CD14-positive monocyte (primary cell): ENCODE measurements at regions not wholly inside any gene's neighbourhood (a gene's known extent, or its start where the extent isn't known, plus 50 kb on each side); places are given as distances from the start of the nearest gene placed in this dataset.

Experiments used
- DNase-seq, 3 donors: peaks; one replicate each; pipeline ENCODE4 v3.0.0-alpha.2; 2011 to 2022
- H2AFZ ChIP-seq: 2 replicates; pipeline ENCODE4 v1.6.0; 2012; ENCODE audit warnings: mild to moderate bottlenecking, low read depth, low read length, inconsistent platforms; ENCODE audit not compliant: insufficient read depth, poor library complexity, severe bottlenecking
- H3K27ac ChIP-seq, 2 donors: 1 replicate in 1 of 2; 2 replicates in 1 of 2; pipeline ENCODE4 v1.5.1; 2012 to 2013; ENCODE audit warnings: low read length in 2 of 2, control low read depth in 1 of 2, inconsistent platforms in 1 of 2, low read depth in 1 of 2, mild to moderate bottlenecking in 1 of 2
- H3K27me3 ChIP-seq, 2 donors: one replicate each; pipeline versions ENCODE4 v1.6.0 to v1.6.1; 2011 to 2013; ENCODE audit warnings: low read length in 2 of 2; ENCODE audit not compliant: control insufficient read depth in 2 of 2, insufficient read depth in 2 of 2
- H3K36me3 ChIP-seq, 2 donors: replicated peaks in 1 of 2; 1 replicate in 1 of 2; 2 replicates in 1 of 2; pipeline versions ENCODE4 v1.5.1 to v1.6.1; 2012 to 2013; ENCODE audit warnings: low read length in 2 of 2, control low read depth in 1 of 2, inconsistent platforms in 1 of 2, mild to moderate bottlenecking in 1 of 2; ENCODE audit not compliant: insufficient read depth in 2 of 2, control insufficient read depth in 1 of 2
- H3K4me1 ChIP-seq, 2 donors: 1 replicate in 1 of 2; 2 replicates in 1 of 2; pipeline versions ENCODE4 v1.5.1 to v1.6.1; 2012 to 2013; ENCODE audit warnings: low read length in 2 of 2, control low read depth in 1 of 2, inconsistent platforms in 1 of 2, mild to moderate bottlenecking in 1 of 2, moderate library complexity in 1 of 2; ENCODE audit not compliant: insufficient read depth in 2 of 2, control insufficient read depth in 1 of 2
- H3K4me2 ChIP-seq: replicated peaks from 2 replicates; pipeline ENCODE3; 2012; ENCODE audit warnings: low read length, moderate library complexity, mild to moderate bottlenecking; ENCODE audit not compliant: poor library complexity, severe bottlenecking; ENCODE audit errors: extremely low read depth
- H3K4me3 ChIP-seq, 3 experiments: fragments of 200-600 bp in 1 of 3; sonication (generic) in 1 of 3; replicated peaks in 1 of 3; 1 replicate in 2 of 3; 2 replicates in 1 of 3; pipeline ENCODE4 v1.5.1; 2011 to 2013; ENCODE audit warnings: low read length in 3 of 3, mild to moderate bottlenecking in 3 of 3, control low read depth in 2 of 3, low read depth in 2 of 3, inconsistent platforms in 1 of 3, moderate library complexity in 1 of 3
- H3K79me2 ChIP-seq: 2 replicates; pipeline ENCODE4 v1.6.0; 2012; ENCODE audit warnings: mild to moderate bottlenecking, control low read depth, inconsistent platforms, low read length, moderate library complexity; ENCODE audit not compliant: insufficient read depth
- H3K9ac ChIP-seq: 2 replicates; pipeline ENCODE4 v1.6.0; 2017; ENCODE audit warnings: low read length, mild to moderate bottlenecking; ENCODE audit not compliant: insufficient read depth, poor library complexity, severe bottlenecking
- H3K9me3 ChIP-seq, 2 donors: replicated peaks in 1 of 2; 1 replicate in 1 of 2; 2 replicates in 1 of 2; pipeline versions ENCODE4 v1.5.1 to v1.6.1; 2012 to 2013; ENCODE audit warnings: low read length in 2 of 2, control low read depth in 1 of 2; ENCODE audit not compliant: control insufficient read depth in 1 of 2, insufficient read depth in 1 of 2
- H4K20me1 ChIP-seq: 2 replicates; pipeline ENCODE4 v1.6.0; 2012; ENCODE audit warnings: mild to moderate bottlenecking, low read length, control low read depth, moderate library complexity; ENCODE audit not compliant: insufficient read depth
- H3K27ac Mint-ChIP-seq, 7 donors: one replicate each; pipeline ENCODE4 v1.8.0; 2020; ENCODE audit warnings: mild to moderate bottlenecking in 7 of 7, mixed read lengths in 7 of 7, moderate library complexity in 6 of 7, inconsistent platforms in 2 of 7
- H3K27me3 Mint-ChIP-seq, 3 donors: one replicate each; pipeline ENCODE4 v1.8.0; 2021 to 2022; ENCODE audit warnings: low read depth in 3 of 3, mild to moderate bottlenecking in 3 of 3, mixed read lengths in 3 of 3, moderate library complexity in 3 of 3, inconsistent platforms in 1 of 3
- H3K36me3 Mint-ChIP-seq, 2 donors: one replicate each; pipeline ENCODE4 v1.8.0; 2020; ENCODE audit warnings: mixed read lengths in 2 of 2, inconsistent platforms in 1 of 2, mild to moderate bottlenecking in 1 of 2
- H3K4me1 Mint-ChIP-seq: one replicate; pipeline ENCODE4 v1.8.0; 2020; ENCODE audit warnings: mild to moderate bottlenecking, mixed read lengths
- H3K4me3 Mint-ChIP-seq, 2 donors: one replicate each; pipeline ENCODE4 v1.8.0; 2020; ENCODE audit warnings: mild to moderate bottlenecking in 2 of 2, mixed read lengths in 2 of 2, moderate library complexity in 1 of 2
- H3K9me3 Mint-ChIP-seq, 7 donors: one replicate each; pipeline ENCODE4 v1.8.0; 2020 to 2022; ENCODE audit warnings: mixed read lengths in 7 of 7, mild to moderate bottlenecking in 6 of 7, moderate library complexity in 6 of 7, inconsistent platforms in 2 of 7
- WGBS: methylation state at CpG from one replicate; pipeline ENCODE4 v1.1.5; 2013; ENCODE audit warnings: missing lambda C conversion rate; ENCODE audit not compliant: insufficient coverage; 5-methylcytosine and 5-hydroxymethylcytosine counted together
- intact Hi-C, 2 donors: fragments of 100-400 bp; cut with micrococcal nuclease; formaldehyde crosslinking; loops; one replicate each; pipeline versions ENCODE4 v1.15.0 to v1.15.1; 2023
- TF ChIP-seq, protein P1 (sequence below): fragments of 200-600 bp; IDR thresholded peaks from one replicate; pipeline ENCODE4 v1.8.0; 2022; ENCODE audit warnings: antibody characterized with exemption, mild to moderate bottlenecking

DNA sequence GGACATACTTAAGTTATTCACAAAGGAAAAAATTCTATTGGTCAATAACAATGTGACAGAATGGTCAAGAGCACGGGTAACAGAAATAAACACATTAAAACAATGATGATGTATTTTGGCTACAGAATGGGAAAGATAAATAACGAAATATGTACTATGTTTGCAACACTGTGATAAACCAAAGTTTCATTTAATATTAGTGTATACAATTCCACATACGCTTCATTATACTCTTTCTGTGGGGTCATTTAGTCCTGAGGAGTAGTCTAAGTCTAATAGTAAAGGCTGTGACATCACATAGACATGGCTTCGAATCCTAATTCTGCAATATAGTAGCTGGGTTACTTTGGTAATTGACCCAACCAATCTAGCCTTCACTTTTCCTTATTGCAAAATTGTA lies 408.3 kb downstream of the MCTP2 start:
- TF ChIP-seq, protein P1, sequence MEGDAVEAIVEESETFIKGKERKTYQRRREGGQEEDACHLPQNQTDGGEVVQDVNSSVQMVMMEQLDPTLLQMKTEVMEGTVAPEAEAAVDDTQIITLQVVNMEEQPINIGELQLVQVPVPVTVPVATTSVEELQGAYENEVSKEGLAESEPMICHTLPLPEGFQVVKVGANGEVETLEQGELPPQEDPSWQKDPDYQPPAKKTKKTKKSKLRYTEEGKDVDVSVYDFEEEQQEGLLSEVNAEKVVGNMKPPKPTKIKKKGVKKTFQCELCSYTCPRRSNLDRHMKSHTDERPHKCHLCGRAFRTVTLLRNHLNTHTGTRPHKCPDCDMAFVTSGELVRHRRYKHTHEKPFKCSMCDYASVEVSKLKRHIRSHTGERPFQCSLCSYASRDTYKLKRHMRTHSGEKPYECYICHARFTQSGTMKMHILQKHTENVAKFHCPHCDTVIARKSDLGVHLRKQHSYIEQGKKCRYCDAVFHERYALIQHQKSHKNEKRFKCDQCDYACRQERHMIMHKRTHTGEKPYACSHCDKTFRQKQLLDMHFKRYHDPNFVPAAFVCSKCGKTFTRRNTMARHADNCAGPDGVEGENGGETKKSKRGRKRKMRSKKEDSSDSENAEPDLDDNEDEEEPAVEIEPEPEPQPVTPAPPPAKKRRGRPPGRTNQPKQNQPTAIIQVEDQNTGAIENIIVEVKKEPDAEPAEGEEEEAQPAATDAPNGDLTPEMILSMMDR, result no peak
- Mint-ChIP-seq H3K4me1 (no peaks in the 10 kb centered on the region), H3K9me3 (peaks cover 0 to 1% (median 0%) of the 10 kb centered on the region in 7 donors), H3K4me3 (no peak overlapping the region), H3K27me3 (peaks cover 0 to 13% (median 2%) of the 10 kb centered on the region in 3 donors), H3K27ac (no peak overlapping the region), H3K36me3 (no peaks in the 10 kb centered on the region)
- WGBS, result no CpG with 5 or more reads among the region's 4 CpGs
- intact Hi-C loops, result no loop called here
- Histone ChIP-seq H3K4me2 (no peak overlapping the region), H3K27ac (no peak overlapping the region), H3K79me2 (no peaks in the 10 kb centered on the region), H3K36me3 (no peaks in the 10 kb centered on the region), H3K9ac (no peak overlapping the region), H4K20me1 (no peaks in the 10 kb centered on the region), H3K9me3 (no peaks in the 10 kb centered on the region), H2AFZ (no peak overlapping the region), H3K27me3 (no peaks in the 10 kb centered on the region), H3K4me1 (no peaks in the 10 kb centered on the region), H3K4me3 (no peak overlapping the region)
- no peak for DNase-seq

DNA sequence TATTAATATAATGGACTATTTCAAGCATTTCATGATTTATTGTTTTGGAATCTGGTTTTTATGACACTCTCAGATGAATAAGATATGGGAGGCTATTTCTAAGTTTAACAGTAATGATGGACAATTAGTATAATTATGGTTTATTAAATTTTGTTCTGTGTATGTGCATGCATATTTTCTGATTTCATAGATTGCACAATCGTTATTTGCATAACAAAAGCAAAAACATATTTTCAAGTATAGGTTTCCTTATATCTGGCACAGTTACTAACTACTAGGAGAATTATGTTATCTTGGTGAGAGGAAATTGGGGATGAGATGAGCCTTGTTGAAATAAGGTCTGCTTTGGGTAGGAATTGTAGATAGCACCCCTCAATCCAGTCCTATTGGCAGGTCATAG lies 413.1 kb downstream of the MCTP2 start:
- peaks cover 0 to 1% (median 0%) of the 10 kb centered on the region in 7 donors for H3K9me3 Mint-ChIP-seq
- no peaks in the 10 kb centered on the region for H3K4me1 Mint-ChIP-seq
- TF ChIP-seq, protein P1, result no peak
- H3K27ac ChIP-seq, result no peak overlapping the region
- no peaks in the 10 kb centered on the region for H3K9me3 ChIP-seq
- no peak overlapping the region for H3K9ac ChIP-seq
- DNase-seq, result no peak
- no peaks in the 10 kb centered on the region for H3K27me3 ChIP-seq
- H3K36me3 ChIP-seq, result no peaks in the 10 kb centered on the region
- H3K4me1 ChIP-seq, result no peaks in the 10 kb centered on the region
- H3K27ac Mint-ChIP-seq, result no peak overlapping the region
- H3K4me3 ChIP-seq, result no peak overlapping the region
- H2AFZ ChIP-seq, result no peak overlapping the region
- intact Hi-C loops, result no loop called here
- H3K79me2 ChIP-seq, result no peaks in the 10 kb centered on the region
- H3K27me3 Mint-ChIP-seq, result peaks cover 0 to 12% (median 4%) of the 10 kb centered on the region in 3 donors
- no peaks in the 10 kb centered on the region for H3K36me3 Mint-ChIP-seq
- H3K4me3 Mint-ChIP-seq, result no peak overlapping the region
- WGBS, result no CpG with 5 or more reads among the region's 1 CpG
- H4K20me1 ChIP-seq, result no peaks in the 10 kb centered on the region
- no peak overlapping the region for H3K4me2 ChIP-seq
